GM04504 (cell line): ENCODE measurements at regions not wholly inside any gene's neighbourhood (a gene's known extent, or its start where the extent isn't known, plus 50 kb on each side); places are given as distances from the start of the nearest gene placed in this dataset.
"Not testable (repeated sequence)": the region's sequence is repeated elsewhere in the genome, so short reads cannot be mapped to it uniquely, and the experiment has no call there.

Experiments used
- DNase-seq: peaks from one replicate; pipeline ENCODE4 v3.0.0-alpha.2; 2012; ENCODE audit warnings: low read depth

GRCh38 chr4:112946127-112946526, 103.3 kb upstream of the ANK2 start:
- DNase-seq = no peak

GRCh38 chr4:112947616-112948015, 101.8 kb upstream of the ANK2 start:
- no peak for DNase-seq

GRCh38 chr4:112951362-112952312, 97.8 kb upstream of the ANK2 start:
- no peak for DNase-seq

- no peak for DNase-seq
Observed at GRCh38 chr4:112952313-112952700, 97.1 kb upstream of the ANK2 start.

GRCh38 chr4:112953262-112953661, 96.2 kb upstream of the ANK2 start:
- no peak for DNase-seq

GRCh38 chr4:112954286-112954685, 95.2 kb upstream of the ANK2 start:
- DNase-seq = no peak

GRCh38 chr4:112956484-112956896, 93.0 kb upstream of the ANK2 start:
- DNase-seq = no peak

GRCh38 chr4:112957764-112958163, 91.7 kb upstream of the ANK2 start:
- DNase-seq = not testable (repeated sequence)

GRCh38 chr4:112966701-112967488, 82.6 kb upstream of the ANK2 start:
- no peak for DNase-seq

- no peak for DNase-seq
Observed at GRCh38 chr4:112968451-112969159, 80.8 kb upstream of the ANK2 start.

GRCh38 chr4:112970903-112971302, 78.5 kb upstream of the ANK2 start:
- DNase-seq = no peak

- DNase-seq = no peak
Observed at GRCh38 chr4:112973750-112974251, 75.7 kb upstream of the ANK2 start.

GRCh38 chr4:112975567-112976355, 73.7 kb upstream of the ANK2 start:
- no peak for DNase-seq

GRCh38 chr4:112978691-112979472, 70.6 kb upstream of the ANK2 start:
- DNase-seq = no peak

- no peak for DNase-seq
Observed at GRCh38 chr4:112979881-112980421, 69.5 kb upstream of the ANK2 start.

- no peak for DNase-seq
Observed at GRCh38 chr4:112982680-112983079, 66.8 kb upstream of the ANK2 start.

GRCh38 chr4:112994732-112995464, 54.6 kb upstream of the ANK2 start:
- DNase-seq = no peak
